SK-N-SH (cell line): ENCODE measurements at regions not wholly inside any gene's neighbourhood (a gene's known extent, or its start where the extent isn't known, plus 50 kb on each side); places are given as distances from the start of the nearest gene placed in this dataset.

ENCODE experiments used
- CTCF ChIA-PET: fragments of 300-600, 350-600 bp; formaldehyde crosslinking; extraction: SDS; loops from one replicate; lab custom pipeline; 2021; lab: Yijun Ruan, JAX
- POLR2A ChIA-PET: fragments of 350-600 bp; sonication (Branson Sonifier 250); formaldehyde crosslinking; extraction: SDS; loops from one replicate; lab custom pipeline; 2020; ENCODE audit warnings: antibody characterized with exemption, inconsistent platforms; lab: Yijun Ruan, JAX
- DNase-seq: peaks from one replicate; pipeline ENCODE4 v3.0.0; 2012
- H2AFZ ChIP-seq: fragments of 200-600 bp; sonication (generic); 2 replicates; pipeline ENCODE4 v1.8.1; 2016; ENCODE audit warnings: antibody characterized with exemption, mild to moderate bottlenecking, low read depth
- H3F3A ChIP-seq: fragments of 200-600 bp; sonication (generic); replicated peaks from 2 replicates; pipeline ENCODE3; 2016; ENCODE audit warnings: antibody characterized with exemption, mild to moderate bottlenecking; ENCODE audit not compliant: insufficient read depth
- H3K27ac ChIP-seq, 2 experiments: fragments of 200-500 bp in 1 of 2; fragments of 200-600 bp in 1 of 2; sonication (Bioruptor generic) in 1 of 2; sonication (generic), shearing (Covaris generic) in 1 of 2; 2 replicates each; pipeline versions ENCODE4 v1.5.1 to v1.6.1; 2014 to 2016; ENCODE audit warnings: low read depth in 2 of 2, inconsistent platforms in 1 of 2, low read length in 1 of 2, mild to moderate bottlenecking in 1 of 2, mixed read lengths in 1 of 2
- H3K27me3 ChIP-seq: fragments of 200-600 bp; sonication (generic), shearing (Covaris generic); 2 replicates; pipeline ENCODE4 v1.6.1; 2016; ENCODE audit warnings: mixed run types; ENCODE audit not compliant: insufficient read depth
- H3K36me3 ChIP-seq, 2 experiments: fragments of 200-500 bp in 1 of 2; fragments of 200-600 bp in 1 of 2; sonication (Bioruptor generic) in 1 of 2; sonication (generic) in 1 of 2; replicated peaks in 1 of 2; 2 replicates each; pipeline versions ENCODE3 to v1.5.1; 2014 to 2016; ENCODE audit warnings: low read length in 1 of 2, mild to moderate bottlenecking in 1 of 2; ENCODE audit not compliant: insufficient read depth in 2 of 2, control insufficient read depth in 1 of 2
- H3K4me1 ChIP-seq, 2 experiments: fragments of 200-500 bp in 1 of 2; fragments of 200-600 bp in 1 of 2; sonication (Bioruptor generic) in 1 of 2; sonication (generic), shearing (Covaris generic) in 1 of 2; 2 replicates each; pipeline versions ENCODE4 v1.5.1 to v1.6.1; 2014 to 2016; ENCODE audit warnings: low read depth in 1 of 2, low read length in 1 of 2, mixed run types in 1 of 2; ENCODE audit not compliant: insufficient read depth in 2 of 2, control insufficient read depth in 1 of 2
- H3K4me2 ChIP-seq: fragments of 200-600 bp; sonication (generic), shearing (Covaris generic); 2 replicates; pipeline ENCODE4 v1.6.1; 2017; ENCODE audit warnings: mixed run types
- H3K4me3 ChIP-seq, 2 experiments: fragments of 200-500 bp in 1 of 2; fragments of 200-600 bp in 1 of 2; sonication (Bioruptor generic) in 1 of 2; sonication (generic), shearing (Covaris generic) in 1 of 2; 2 replicates each; pipeline versions ENCODE4 v1.5.1 to v1.8.1; 2014 to 2016; ENCODE audit warnings: low read depth in 2 of 2, inconsistent platforms in 1 of 2, low read length in 1 of 2, mild to moderate bottlenecking in 1 of 2, mixed read lengths in 1 of 2, moderate library complexity in 1 of 2
- H3K79me2 ChIP-seq: fragments of 200-600 bp; sonication (generic); 2 replicates; pipeline ENCODE4 v1.8.1; 2017; ENCODE audit warnings: mild to moderate bottlenecking; ENCODE audit not compliant: insufficient read depth
- H3K9ac ChIP-seq: fragments of 200-600 bp; sonication (generic); 2 replicates; pipeline ENCODE4 v1.6.1; 2017; ENCODE audit warnings: mixed run types
- H3K9me2 ChIP-seq: fragments of 200-600 bp; sonication (generic); 2 replicates; pipeline ENCODE4 v1.6.1; 2017; ENCODE audit warnings: mixed run types
- H3K9me3 ChIP-seq: fragments of 200-600 bp; sonication (generic); 2 replicates; pipeline ENCODE4 v1.6.1; 2017; ENCODE audit warnings: mixed run types, mild to moderate bottlenecking, moderate library complexity
- H4K20me1 ChIP-seq: fragments of 200-600 bp; sonication (generic); 2 replicates; pipeline ENCODE4 v1.6.1; 2017; ENCODE audit warnings: mild to moderate bottlenecking, mixed run types; ENCODE audit not compliant: insufficient read depth
- EP300 ChIP-seq, 2 experiments: IDR thresholded peaks; 2 replicates each; pipeline versions ENCODE4 v1.4.0 to v1.6.1; 2012; ENCODE audit warnings: borderline replicate concordance in 1 of 2, low read depth in 1 of 2, low read length in 1 of 2
- FOSL2 ChIP-seq: IDR thresholded peaks from 2 replicates; pipeline ENCODE4 v1.4.0; 2012; ENCODE audit warnings: low read depth, mild to moderate bottlenecking, moderate library complexity, borderline replicate concordance
- GABPA ChIP-seq: IDR thresholded peaks from 2 replicates; pipeline ENCODE4 v1.4.0; 2012; ENCODE audit warnings: low read depth, mild to moderate bottlenecking
- MXI1 ChIP-seq: IDR thresholded peaks from 2 replicates; pipeline ENCODE4 v1.6.1; 2012; ENCODE audit warnings: mild to moderate bottlenecking, low read depth, low read length, improper control_type of control experiment
- NFIC ChIP-seq: IDR thresholded peaks from 2 replicates; pipeline ENCODE4 v1.4.0; 2012; ENCODE audit warnings: borderline replicate concordance
- POLR2AphosphoS5 ChIP-seq: IDR thresholded peaks from 2 replicates; pipeline ENCODE4 v1.6.1; 2012; ENCODE audit warnings: low read depth, low read length
- RAD21 ChIP-seq: IDR thresholded peaks from 2 replicates; pipeline ENCODE4 v1.6.1; 2012; ENCODE audit warnings: mild to moderate bottlenecking, low read length
- RCOR1 ChIP-seq: fragments of 150-350 bp; IDR thresholded peaks from 2 replicates; pipeline ENCODE4 v1.6.1; 2017; ENCODE audit warnings: antibody characterized with exemption, low read length
- SIN3A ChIP-seq: IDR thresholded peaks from 2 replicates; pipeline ENCODE4 v1.6.1; 2012; ENCODE audit warnings: low read depth, mild to moderate bottlenecking, low read length, moderate library complexity, borderline replicate concordance
- WGBS: methylation state at CpG from one replicate; pipeline ENCODE4 v1.1.6; 2017; ENCODE audit warnings: low lambda C conversion rate; 5-methylcytosine and 5-hydroxymethylcytosine counted together
- TF ChIP-seq, protein P1 (sequence below): fragments of 200-600 bp; sonication (generic); IDR thresholded peaks from 2 replicates; pipeline ENCODE4 v1.6.1; 2017; ENCODE audit warnings: antibody characterized with exemption, mild to moderate bottlenecking, moderate library complexity

DNA sequence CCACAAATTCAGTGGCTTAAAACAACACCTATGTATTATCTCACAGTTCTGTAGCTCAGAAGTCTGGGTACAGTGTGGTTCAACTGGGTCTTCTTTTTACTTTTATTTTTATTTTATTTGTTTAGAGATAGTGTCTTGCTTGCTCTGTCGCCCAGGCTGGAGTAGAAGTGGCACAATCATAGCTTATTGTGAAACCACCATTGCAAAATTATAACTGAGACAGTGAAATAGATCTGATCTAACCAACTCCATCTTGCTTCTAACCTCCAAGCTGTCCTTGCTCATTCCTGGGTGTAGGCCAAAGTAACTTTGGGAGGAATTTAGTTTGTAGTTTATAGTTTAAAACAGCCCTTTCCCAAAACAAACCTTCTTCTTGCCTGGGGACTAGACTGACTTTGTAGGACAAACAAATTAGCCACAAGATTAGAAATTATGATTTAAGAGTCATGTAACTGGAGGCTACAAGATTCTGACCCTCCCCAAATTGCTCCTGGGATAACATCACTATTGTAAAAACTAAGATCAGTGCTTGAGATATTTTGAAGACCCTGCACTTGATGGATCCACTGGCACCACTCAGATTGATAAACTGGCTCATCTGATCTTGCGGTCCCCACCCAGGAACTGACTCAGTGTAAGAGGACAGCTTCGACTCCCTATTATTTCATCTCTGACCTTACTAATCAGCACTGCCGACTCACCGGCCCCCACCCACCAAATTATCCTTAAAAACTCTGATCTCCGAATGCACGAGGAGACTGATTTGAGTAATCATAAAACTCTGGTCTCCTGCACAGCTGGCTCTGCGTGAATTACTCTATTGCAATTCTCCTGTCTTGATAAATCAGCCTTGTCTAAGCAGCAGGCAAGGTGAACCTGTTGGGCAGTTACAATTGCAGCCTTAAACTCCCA is 193.4 kb upstream of the CDYL start:
- Histone ChIP-seq H3K79me2 (no peaks in the 10 kb centered on the region), H3K4me2 (peak overlapping the region; percentile 39; the same call in 1 of the 2 replicates), H3K9me3 (no peaks in the 10 kb centered on the region), H4K20me1 (no peaks in the 10 kb centered on the region), H3K27ac (peak overlapping the region; percentile 44 to 63; a peak in 3 of 4 replicates), H3K4me1 (no peaks in the 10 kb centered on the region), H3F3A (peaks cover 3% of the 10 kb centered on the region), H3K9me2 (no peaks in the 10 kb centered on the region), H3K9ac (no peak overlapping the region; the same call in 1 of the 2 replicates), H3K4me3 (no peak overlapping the region), H3K27me3 (peaks cover 4% of the 10 kb centered on the region; the same call in 1 of the 2 replicates), H3K36me3 (no peaks in the 10 kb centered on the region), H2AFZ (peak overlapping the region; percentile 22; the same call in 1 of the 2 replicates)
- TF ChIP-seq POLR2AphosphoS5, result no peak
- no peak for TF ChIP-seq RAD21
- TF ChIP-seq GABPA, result no peak
- TF ChIP-seq MXI1, result no peak
- TF ChIP-seq FOSL2, result no peak
- WGBS, result 27% methylated on average over 8 of the region's 8 CpGs
- DNase-seq, result no peak
- CTCF ChIA-PET, result no interaction called here
- POLR2A ChIA-PET, result no interaction called here

DNA sequence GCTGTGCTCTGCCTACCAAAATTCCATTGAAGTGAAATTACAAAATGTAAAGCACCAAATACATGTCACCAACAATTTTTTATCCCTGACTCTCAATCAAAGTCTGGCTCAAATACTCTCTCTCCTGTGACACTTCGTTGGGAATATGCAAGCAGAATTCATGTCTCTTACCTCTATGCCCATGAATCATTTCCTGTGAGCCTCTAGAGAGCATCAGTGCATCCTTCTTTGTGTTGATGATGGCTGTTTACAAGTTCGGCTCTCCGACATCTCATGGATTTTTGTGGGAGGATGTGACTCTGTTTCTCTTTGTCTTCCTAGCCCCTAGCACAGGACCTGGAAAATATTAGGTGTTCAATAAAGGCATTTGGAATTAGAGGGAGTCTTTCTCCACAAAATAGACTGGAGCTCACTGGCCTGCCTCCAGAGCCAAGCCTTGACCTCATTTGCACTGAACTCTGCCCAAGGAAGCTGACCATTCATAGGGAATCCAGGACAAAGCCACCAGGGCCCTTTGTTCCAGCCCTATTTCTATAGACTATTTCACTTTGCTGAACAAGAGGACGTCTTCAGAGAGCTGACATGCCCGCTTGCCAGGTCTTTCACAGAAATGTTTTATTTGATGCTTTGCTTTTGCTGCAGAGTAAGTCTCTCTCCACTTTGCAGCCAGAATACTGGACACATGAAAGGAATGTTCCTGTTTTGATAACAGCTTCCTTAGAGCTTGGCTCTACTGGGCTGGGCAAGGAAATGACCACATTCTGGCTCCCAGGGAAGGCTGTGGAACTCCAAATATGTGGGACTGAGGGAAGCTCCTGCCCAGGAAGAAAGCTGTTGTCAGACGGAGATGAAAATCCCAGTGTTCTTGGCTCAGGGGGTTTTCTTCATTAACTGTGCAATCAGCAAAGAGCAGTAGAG is 194.5 kb upstream of the CDYL start:
- no peak overlapping the region; the same call in 1 of the 2 replicates for H3K9ac ChIP-seq
- H3K4me2 ChIP-seq, result peak overlapping the region; percentile 39
- peaks cover 3% of the 10 kb centered on the region for H3F3A ChIP-seq
- no peaks in the 10 kb centered on the region for H3K36me3 ChIP-seq
- 30% methylated on average over 6 of the region's 6 CpGs for WGBS
- H2AFZ ChIP-seq, result no peak overlapping the region
- CTCF ChIA-PET, result no interaction called here
- H3K9me2 ChIP-seq, result no peaks in the 10 kb centered on the region
- peak overlapping the region; percentile 50 to 63; a peak in 3 of 4 replicates for H3K27ac ChIP-seq
- no peak overlapping the region for H3K4me3 ChIP-seq
- POLR2A ChIA-PET, result no interaction called here
- no peak for DNase-seq
- TF ChIP-seq, protein P1, sequence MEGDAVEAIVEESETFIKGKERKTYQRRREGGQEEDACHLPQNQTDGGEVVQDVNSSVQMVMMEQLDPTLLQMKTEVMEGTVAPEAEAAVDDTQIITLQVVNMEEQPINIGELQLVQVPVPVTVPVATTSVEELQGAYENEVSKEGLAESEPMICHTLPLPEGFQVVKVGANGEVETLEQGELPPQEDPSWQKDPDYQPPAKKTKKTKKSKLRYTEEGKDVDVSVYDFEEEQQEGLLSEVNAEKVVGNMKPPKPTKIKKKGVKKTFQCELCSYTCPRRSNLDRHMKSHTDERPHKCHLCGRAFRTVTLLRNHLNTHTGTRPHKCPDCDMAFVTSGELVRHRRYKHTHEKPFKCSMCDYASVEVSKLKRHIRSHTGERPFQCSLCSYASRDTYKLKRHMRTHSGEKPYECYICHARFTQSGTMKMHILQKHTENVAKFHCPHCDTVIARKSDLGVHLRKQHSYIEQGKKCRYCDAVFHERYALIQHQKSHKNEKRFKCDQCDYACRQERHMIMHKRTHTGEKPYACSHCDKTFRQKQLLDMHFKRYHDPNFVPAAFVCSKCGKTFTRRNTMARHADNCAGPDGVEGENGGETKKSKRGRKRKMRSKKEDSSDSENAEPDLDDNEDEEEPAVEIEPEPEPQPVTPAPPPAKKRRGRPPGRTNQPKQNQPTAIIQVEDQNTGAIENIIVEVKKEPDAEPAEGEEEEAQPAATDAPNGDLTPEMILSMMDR, result no peak
- TF ChIP-seq SIN3A (no peak), RCOR1 (no peak), NFIC (0 out of 2 replicates have a peak, but pooled peaks have one; percentile 21), EP300 (IDR thresholded peaks at IDR 0.05; ENCODE audit: borderline replicate concordance in 1 of 2, low read depth in 1 of 2, low read length in 1 of 2) (peak in 1 of 2 experiments; percentile 9; a peak in 1 of 4 replicates)
- H4K20me1 ChIP-seq, result no peaks in the 10 kb centered on the region
- H3K79me2 ChIP-seq, result no peaks in the 10 kb centered on the region
- H3K27me3 ChIP-seq, result peaks cover 1% of the 10 kb centered on the region; the same call in 1 of the 2 replicates
- no peaks in the 10 kb centered on the region for H3K9me3 ChIP-seq
- no peaks in the 10 kb centered on the region for H3K4me1 ChIP-seq
